ENCODE measurements at regions not wholly inside any gene's neighbourhood (a gene's known extent, or its start where the extent isn't known, plus 50 kb on each side); places are given as distances from the start of the nearest gene placed in this dataset.

- DNase-seq, result no peak
- 52 to 53% methylated on average over 1 of the region's 1 CpG for WGBS, 2 donors
- no peaks in the 10 kb centered on the region for H3K36me3 ChIP-seq (ENCODE audit: low read depth, missing control alignments)
Observed at GRCh38 chr12:114018669-114019068, 52.5 kb upstream of the RBM19 start.

More at GRCh38 chr12:114018669-114019068, 52.5 kb upstream of the RBM19 start:
- no peak for TF ChIP-seq CTCF (IDR thresholded peaks at IDR 0.05)
- TF ChIP-seq POLR2A (IDR thresholded peaks at IDR 0.05), result no peak
- intact Hi-C loops (cut with DNase I; ENCODE audit: low total_unique reads), result no loop called here
- Histone ChIP-seq H3K4me3 (no peak overlapping the region), H3K27ac (no peak overlapping the region), H3K4me1 (no peaks in the 10 kb centered on the region), H3K27me3 (no peaks in the 10 kb centered on the region), H3K9me3 (no peaks in the 10 kb centered on the region)

Data from testis (tissue), 2 donors.